K562 (cell line): ENCODE measurements at regions not wholly inside any gene's neighbourhood (a gene's known extent, or its start where the extent isn't known, plus 50 kb on each side); places are given as distances from the start of the nearest gene placed in this dataset.

ENCODE experiments used
- HNRNPH1 ChIP-seq: fragments of 200-400 bp; formaldehyde crosslinking; optimal IDR thresholded peaks from 2 replicates; pipeline ENCODE3; 2017; ENCODE audit warnings: low read depth, mild to moderate bottlenecking, low read length, moderate library complexity
- ZBTB40 ChIP-seq, 2 experiments: fragments of 450-650 bp in 1 of 2; sonication (generic) in 1 of 2; formaldehyde crosslinking in 1 of 2; IDR thresholded peaks; 2 replicates each; pipeline versions ENCODE4 v1.7.1 to v1.9.0; 2016 to 2022; ENCODE audit warnings: inconsistent platforms in 1 of 2, mild to moderate bottlenecking in 1 of 2, missing genetic modification reagents in 1 of 2
- ZNF384 ChIP-seq: IDR thresholded peaks from 2 replicates; pipeline ENCODE4 v1.6.1; 2012; ENCODE audit warnings: low read depth, low read length, improper control_type of control experiment

GRCh38 chr6:82704045-82704444 lies 340.4 kb downstream of the TPBG start (continued):
- TF ChIP-seq ZBTB40 (IDR thresholded peaks at IDR 0.05) (0 out of 2 replicates have a peak, but pooled peaks have one; percentile 33), ZBTB40 (CRISPR knock-in tag; IDR thresholded peaks at IDR 0.05) (no peak), ZNF384 (no peak), HNRNPH1 (no peak)
